ENCODE measurements at regions not wholly inside any gene's neighbourhood (a gene's known extent, or its start where the extent isn't known, plus 50 kb on each side); places are given as distances from the start of the nearest gene placed in this dataset.

- TF ChIP-seq CTCF (IDR thresholded peaks at IDR 0.05): no peak
Observed at GRCh38 chr5:7208938-7209337, 187.0 kb upstream of the ADCY2 start.

- no peak for TF ChIP-seq CTCF (IDR thresholded peaks at IDR 0.05)
Observed at GRCh38 chr5:7209658-7210057, 186.3 kb upstream of the ADCY2 start.

GRCh38 chr5:7210549-7210948, 185.4 kb upstream of the ADCY2 start:
- TF ChIP-seq CTCF (IDR thresholded peaks at IDR 0.05): no peak

GRCh38 chr5:7213525-7213924, 182.4 kb upstream of the ADCY2 start:
- TF ChIP-seq CTCF (IDR thresholded peaks at IDR 0.05): no peak

- TF ChIP-seq CTCF (IDR thresholded peaks at IDR 0.05): no peak
Observed at GRCh38 chr5:7214906-7215416, 181.0 kb upstream of the ADCY2 start.

- no peak for TF ChIP-seq CTCF (IDR thresholded peaks at IDR 0.05)
Observed at GRCh38 chr5:7218141-7218540, 177.8 kb upstream of the ADCY2 start.

- no peak for TF ChIP-seq CTCF (IDR thresholded peaks at IDR 0.05)
Observed at GRCh38 chr5:7220156-7220555, 175.8 kb upstream of the ADCY2 start.

- no peak for TF ChIP-seq CTCF (IDR thresholded peaks at IDR 0.05)
Observed at GRCh38 chr5:7221041-7221440, 174.9 kb upstream of the ADCY2 start.

All from LNCAP (cell line).